GM12878 (cell line): ENCODE measurements at regions not wholly inside any gene's neighbourhood (a gene's known extent, or its start where the extent isn't known, plus 50 kb on each side); places are given as distances from the start of the nearest gene placed in this dataset.

Experiments used
- ATAC-seq: fragments of 200-7000 bp; cut with Tn5 transposase; 3 replicates; pipeline ENCODE4 v1.9.1; 2020; ENCODE audit warnings: mild to moderate bottlenecking, moderate library complexity
- BruUV-seq: library from RNA; stranded (reverse); fragments of 400-500 nt; replicated peaks from 2 replicates; lab custom pipeline; 2021; lab: Mats Ljungman, UMichigan
- CTCF ChIA-PET: fragments of 300-600 bp; sonication (Branson Sonifier 250); formaldehyde crosslinking; extraction: SDS; loops from one replicate; lab custom pipeline; 2021; ENCODE audit warnings: inconsistent platforms; lab: Yijun Ruan, JAX
- POLR2A ChIA-PET: fragments of 350-600 bp; formaldehyde crosslinking; extraction: SDS; loops from one replicate; lab custom pipeline; 2021; ENCODE audit warnings: inconsistent platforms; lab: Charles Lee
- RAD21 ChIA-PET: fragments of 300-600 bp; sonication (Branson Sonifier 250); formaldehyde crosslinking; loops from one replicate; lab custom pipeline; 2023; ENCODE audit warnings: antibody characterized with exemption; ENCODE audit not compliant: unreplicated experiment; lab: Charles Lee
- SMC1A ChIA-PET: fragments of 300-600 bp; sonication (Branson Sonifier 250); formaldehyde crosslinking; loops from one replicate; lab custom pipeline; 2023; ENCODE audit not compliant: unreplicated experiment, uncharacterized antibody; lab: Charles Lee
- DNase-seq: peaks from one replicate; pipeline ENCODE4 v3.0.0-alpha.2; 2011; ENCODE audit warnings: low read depth, low spot score
- FAIRE-seq: peaks from 3 replicates; lab custom pipeline; 2011; peaks lifted over from hg19 to GRCh38; lab: Jason Lieb, UNC
- H2AFZ ChIP-seq: 2 replicates; pipeline ENCODE4 v1.6.0; 2011; ENCODE audit warnings: low read depth, low read length, control low read depth; ENCODE audit not compliant: control insufficient read depth
- H3K27ac ChIP-seq: 2 replicates; pipeline ENCODE4 v1.5.1; 2011; ENCODE audit warnings: control low read depth; ENCODE audit not compliant: control insufficient read depth, insufficient read depth
- H3K27me3 ChIP-seq, 2 experiments: replicated peaks in 1 of 2; 2 replicates each; pipeline versions ENCODE4 v1.6.0 to v1.6.1; 2011; ENCODE audit warnings: low read length in 1 of 2; ENCODE audit not compliant: control insufficient read depth in 2 of 2, insufficient read depth in 2 of 2
- H3K36me3 ChIP-seq, 2 experiments: 2 replicates each; pipeline ENCODE4 v1.5.1; 2011; ENCODE audit warnings: low read length in 1 of 2; ENCODE audit not compliant: control insufficient read depth in 2 of 2, insufficient read depth in 2 of 2
- H3K4me1 ChIP-seq: 2 replicates; pipeline ENCODE4 v1.6.1; 2011; ENCODE audit warnings: mild to moderate bottlenecking, low read length, moderate library complexity, mixed read lengths; ENCODE audit not compliant: control insufficient read depth, insufficient read depth
- H3K4me2 ChIP-seq: 2 replicates; pipeline ENCODE4 v1.6.0; 2011; ENCODE audit warnings: control low read depth; ENCODE audit not compliant: control insufficient read depth, insufficient read depth
- H3K4me3 ChIP-seq: fragments of 200-600 bp; sonication (generic); 2 replicates; pipeline ENCODE4 v1.5.1; 2016
- H3K79me2 ChIP-seq: 2 replicates; pipeline ENCODE4 v1.6.0; 2011; ENCODE audit warnings: low read length; ENCODE audit not compliant: control insufficient read depth, insufficient read depth
- H3K9ac ChIP-seq: 2 replicates; pipeline ENCODE4 v1.8.0; 2011; ENCODE audit warnings: low read length, control low read depth, mixed read lengths; ENCODE audit not compliant: control insufficient read depth, insufficient read depth
- H3K9me3 ChIP-seq: replicated peaks from 3 replicates; pipeline ENCODE4 v1.5.1; 2011; ENCODE audit warnings: mild to moderate bottlenecking, low read length; ENCODE audit not compliant: control insufficient read depth, insufficient read depth
- H4K20me1 ChIP-seq: 2 replicates; pipeline ENCODE4 v1.6.0; 2011; ENCODE audit not compliant: control insufficient read depth, insufficient read depth
- CHD1 ChIP-seq: IDR thresholded peaks from 2 replicates; pipeline ENCODE4 v1.6.1; 2012; ENCODE audit warnings: low read depth, low read length, improper control_type of control experiment
- CHD2 ChIP-seq: IDR thresholded peaks from 2 replicates; pipeline ENCODE4 v1.6.1; 2011; ENCODE audit warnings: low read depth, low read length, improper control_type of control experiment, borderline replicate concordance
- EGR1 ChIP-seq, 2 experiments: IDR thresholded peaks; 1 replicate in 1 of 2; 2 replicates in 1 of 2; pipeline ENCODE4 v1.6.1; 2011 to 2012; ENCODE audit warnings: low read depth in 2 of 2, low read length in 2 of 2, borderline replicate concordance in 1 of 2, mild to moderate bottlenecking in 1 of 2, moderate library complexity in 1 of 2
- ETV6 ChIP-seq, 2 experiments: fragments of 450-650 bp in 1 of 2; IDR thresholded peaks in 1 of 2; conservative IDR thresholded peaks in 1 of 2; 2 replicates each; pipeline ENCODE4 v1.6.1; 2014; ENCODE audit warnings: antibody characterized with exemption in 1 of 2, borderline replicate concordance in 1 of 2, low read depth in 1 of 2, mild to moderate bottlenecking in 1 of 2, moderate library complexity in 1 of 2
- GATAD2B ChIP-seq: fragments of 450-650 bp; conservative IDR thresholded peaks from 2 replicates; pipeline ENCODE4 v1.6.1; 2017; ENCODE audit warnings: low read depth, mild to moderate bottlenecking, moderate library complexity
- JUNB ChIP-seq: IDR thresholded peaks from 2 replicates; pipeline ENCODE4 v1.6.1; 2016; ENCODE audit warnings: antibody characterized with exemption, mild to moderate bottlenecking
- KAT2A ChIP-seq: conservative IDR thresholded peaks from 2 replicates; pipeline ENCODE4 v1.6.1; 2011; ENCODE audit warnings: low read depth, low read length; ENCODE audit not compliant: control insufficient read depth
- KDM1A ChIP-seq: fragments of 200-600 bp; sonication (generic); IDR thresholded peaks from 2 replicates; pipeline ENCODE4 v1.6.1; 2016; ENCODE audit warnings: borderline replicate concordance
- MEF2A ChIP-seq: IDR thresholded peaks from 2 replicates; pipeline ENCODE4 v1.6.1; 2011; ENCODE audit warnings: low read depth, mild to moderate bottlenecking, low read length, moderate library complexity; ENCODE audit not compliant: insufficient read depth
- MEF2B ChIP-seq: fragments of 450-650 bp; IDR thresholded peaks from 2 replicates; pipeline ENCODE4 v1.6.1; 2018; ENCODE audit warnings: mild to moderate bottlenecking, moderate library complexity; ENCODE audit not compliant: partially characterized antibody, poor library complexity, severe bottlenecking
- MXI1 ChIP-seq: fragments of 150-350 bp; IDR thresholded peaks from 2 replicates; pipeline ENCODE4 v1.6.1; 2011; ENCODE audit warnings: low read depth, mild to moderate bottlenecking, inconsistent platforms, low read length, improper control_type of control experiment
- RB1 ChIP-seq: fragments of 450-650 bp; formaldehyde crosslinking; IDR thresholded peaks from 2 replicates; pipeline ENCODE4 v1.6.1; 2017; ENCODE audit warnings: mild to moderate bottlenecking, borderline replicate concordance
- SREBF1 ChIP-seq: IDR thresholded peaks from 2 replicates; pipeline ENCODE4 v1.6.1; 2012; ENCODE audit warnings: mild to moderate bottlenecking, low read length
- WRNIP1 ChIP-seq: IDR thresholded peaks from 2 replicates; pipeline ENCODE4 v1.6.1; 2011; ENCODE audit warnings: low read depth, low read length, improper control_type of control experiment, borderline replicate concordance
- ZBED1 ChIP-seq: IDR thresholded peaks from 2 replicates; pipeline ENCODE4 v1.6.1; 2016; ENCODE audit warnings: borderline replicate concordance
- ZNF384 ChIP-seq: IDR thresholded peaks from 2 replicates; pipeline ENCODE4 v1.6.1; 2012; ENCODE audit warnings: low read depth, mild to moderate bottlenecking, low read length, improper control_type of control experiment, borderline replicate concordance
- WGBS: methylation state at CpG from one replicate; pipeline ENCODE4 v1.1.6; 2016; ENCODE audit warnings: low lambda C conversion rate; ENCODE audit not compliant: insufficient replicate concordance, insufficient coverage; ENCODE audit errors: missing lambda C conversion rate; 5-methylcytosine and 5-hydroxymethylcytosine counted together
- in situ Hi-C: fragments of 300-500 bp; cut with MboI; formaldehyde crosslinking; loops from 9 replicates; pipeline ENCODE4 v1.14.3; 2018; ENCODE audit warnings: mixed read lengths
- intact Hi-C: fragments of 100-400 bp; cut with micrococcal nuclease; formaldehyde crosslinking; loops from one replicate; pipeline ENCODE4 v1.14.2; 2022; ENCODE audit not compliant: unreplicated experiment
- TF ChIP-seq, protein P1 (sequence below): IDR thresholded peaks from 2 replicates; pipeline ENCODE4 v1.6.1; 2011; ENCODE audit warnings: borderline replicate concordance, low read depth, mild to moderate bottlenecking, moderate library complexity, low read length; ENCODE audit not compliant: insufficient read depth, poor library complexity, severe bottlenecking
- TF ChIP-seq, protein P2 (sequence below): IDR thresholded peaks from 2 replicates; pipeline ENCODE4 v1.6.1; 2012; ENCODE audit warnings: improper control_type of control experiment, low read depth, low read length; ENCODE audit not compliant: insufficient replicate concordance

- ChIA-PET CTCF (interaction anchor here (1.1 kb wide), 1 partner anchor 325 kb away, joined by 3 read pairs; no protein-coding TSS in a partner anchor), POLR2A (no interaction called here), SMC1A (no interaction called here), RAD21 (no interaction called here)
- intact Hi-C loops (no loop called here), in situ Hi-C loops (no loop called here)
- H3K9me3 ChIP-seq: no peaks in the 10 kb centered on the region
- H3K4me1 ChIP-seq: no peaks in the 10 kb centered on the region
- H4K20me1 ChIP-seq: no peaks in the 10 kb centered on the region
- 0% methylated on average over 2 of the region's 2 CpGs for WGBS
- TF ChIP-seq WRNIP1 (no peak), MEF2B (no peak), ETV6 (conservative IDR thresholded peaks at IDR 0.05 in 1 of 2, IDR thresholded peaks at IDR 0.05 in 1 of 2; ENCODE audit: borderline replicate concordance in 1 of 2, low read depth in 1 of 2) (no peak), JUNB (no peak), KAT2A (no peak), EGR1 (IDR thresholded peaks at IDR 0.05; ENCODE audit: borderline replicate concordance in 1 of 2, low read depth in 2 of 2, low read length in 2 of 2) (no peak), MXI1 (no peak), ZNF384 (no peak), ZBED1 (no peak), GATAD2B (no peak), CHD2 (no peak), MEF2A (no peak), KDM1A (no peak), RB1 (no peak), CHD1 (no peak), SREBF1 (no peak)
- TF ChIP-seq, protein P1, sequence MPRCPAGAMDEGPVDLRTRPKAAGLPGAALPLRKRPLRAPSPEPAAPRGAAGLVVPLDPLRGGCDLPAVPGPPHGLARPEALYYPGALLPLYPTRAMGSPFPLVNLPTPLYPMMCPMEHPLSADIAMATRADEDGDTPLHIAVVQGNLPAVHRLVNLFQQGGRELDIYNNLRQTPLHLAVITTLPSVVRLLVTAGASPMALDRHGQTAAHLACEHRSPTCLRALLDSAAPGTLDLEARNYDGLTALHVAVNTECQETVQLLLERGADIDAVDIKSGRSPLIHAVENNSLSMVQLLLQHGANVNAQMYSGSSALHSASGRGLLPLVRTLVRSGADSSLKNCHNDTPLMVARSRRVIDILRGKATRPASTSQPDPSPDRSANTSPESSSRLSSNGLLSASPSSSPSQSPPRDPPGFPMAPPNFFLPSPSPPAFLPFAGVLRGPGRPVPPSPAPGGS: no peak
- TF ChIP-seq, protein P2, sequence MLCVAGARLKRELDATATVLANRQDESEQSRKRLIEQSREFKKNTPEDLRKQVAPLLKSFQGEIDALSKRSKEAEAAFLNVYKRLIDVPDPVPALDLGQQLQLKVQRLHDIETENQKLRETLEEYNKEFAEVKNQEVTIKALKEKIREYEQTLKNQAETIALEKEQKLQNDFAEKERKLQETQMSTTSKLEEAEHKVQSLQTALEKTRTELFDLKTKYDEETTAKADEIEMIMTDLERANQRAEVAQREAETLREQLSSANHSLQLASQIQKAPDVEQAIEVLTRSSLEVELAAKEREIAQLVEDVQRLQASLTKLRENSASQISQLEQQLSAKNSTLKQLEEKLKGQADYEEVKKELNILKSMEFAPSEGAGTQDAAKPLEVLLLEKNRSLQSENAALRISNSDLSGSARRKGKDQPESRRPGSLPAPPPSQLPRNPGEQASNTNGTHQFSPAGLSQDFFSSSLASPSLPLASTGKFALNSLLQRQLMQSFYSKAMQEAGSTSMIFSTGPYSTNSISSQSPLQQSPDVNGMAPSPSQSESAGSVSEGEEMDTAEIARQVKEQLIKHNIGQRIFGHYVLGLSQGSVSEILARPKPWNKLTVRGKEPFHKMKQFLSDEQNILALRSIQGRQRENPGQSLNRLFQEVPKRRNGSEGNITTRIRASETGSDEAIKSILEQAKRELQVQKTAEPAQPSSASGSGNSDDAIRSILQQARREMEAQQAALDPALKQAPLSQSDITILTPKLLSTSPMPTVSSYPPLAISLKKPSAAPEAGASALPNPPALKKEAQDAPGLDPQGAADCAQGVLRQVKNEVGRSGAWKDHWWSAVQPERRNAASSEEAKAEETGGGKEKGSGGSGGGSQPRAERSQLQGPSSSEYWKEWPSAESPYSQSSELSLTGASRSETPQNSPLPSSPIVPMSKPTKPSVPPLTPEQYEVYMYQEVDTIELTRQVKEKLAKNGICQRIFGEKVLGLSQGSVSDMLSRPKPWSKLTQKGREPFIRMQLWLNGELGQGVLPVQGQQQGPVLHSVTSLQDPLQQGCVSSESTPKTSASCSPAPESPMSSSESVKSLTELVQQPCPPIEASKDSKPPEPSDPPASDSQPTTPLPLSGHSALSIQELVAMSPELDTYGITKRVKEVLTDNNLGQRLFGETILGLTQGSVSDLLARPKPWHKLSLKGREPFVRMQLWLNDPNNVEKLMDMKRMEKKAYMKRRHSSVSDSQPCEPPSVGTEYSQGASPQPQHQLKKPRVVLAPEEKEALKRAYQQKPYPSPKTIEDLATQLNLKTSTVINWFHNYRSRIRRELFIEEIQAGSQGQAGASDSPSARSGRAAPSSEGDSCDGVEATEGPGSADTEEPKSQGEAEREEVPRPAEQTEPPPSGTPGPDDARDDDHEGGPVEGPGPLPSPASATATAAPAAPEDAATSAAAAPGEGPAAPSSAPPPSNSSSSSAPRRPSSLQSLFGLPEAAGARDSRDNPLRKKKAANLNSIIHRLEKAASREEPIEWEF: no peak
- no peak for FAIRE-seq
- no peak overlapping the region for H3K4me3 ChIP-seq
- ATAC-seq: no peak
- no peaks in the 10 kb centered on the region for H3K79me2 ChIP-seq
- H3K27ac ChIP-seq: no peak overlapping the region
- H3K27me3 ChIP-seq: no peaks in the 10 kb centered on the region
- no peaks in the 10 kb centered on the region for H3K36me3 ChIP-seq
- no peak overlapping the region for H3K9ac ChIP-seq
- no TSS peak for BruUV-seq
- no peak for DNase-seq
- H2AFZ ChIP-seq: no peak overlapping the region
- no peak overlapping the region for H3K4me2 ChIP-seq
Measured at GRCh38 chr3:182366746-182367145, 426.6 kb upstream of the ATP11B start.
